HEK293T (cell line): ENCODE measurements at regions not wholly inside any gene's neighbourhood (a gene's known extent, or its start where the extent isn't known, plus 50 kb on each side); places are given as distances from the start of the nearest gene placed in this dataset.
"Not testable (repeated sequence)": the region's sequence is repeated elsewhere in the genome, so short reads cannot be mapped to it uniquely, and the experiment has no call there.

Source experiments
- CTCF ChIA-PET: fragments of 350-600 bp; formaldehyde crosslinking; extraction: SDS; loops from one replicate; lab custom pipeline; 2021; ENCODE audit warnings: antibody characterized with exemption, inconsistent platforms; lab: Yijun Ruan, JAX
- POLR2A ChIA-PET: fragments of 350-600 bp; formaldehyde crosslinking; extraction: SDS; loops from one replicate; lab custom pipeline; 2020; ENCODE audit warnings: antibody characterized with exemption, inconsistent platforms; lab: Yijun Ruan, JAX
- DNase-seq: peaks from one replicate; pipeline ENCODE4 v3.0.0; 2012; ENCODE audit warnings: mixed read lengths; ENCODE audit errors: extremely low spot score
- ARNT ChIP-seq: fragments of 450-650 bp; IDR thresholded peaks from 2 replicates; pipeline ENCODE4 v1.6.1; 2017; ENCODE audit warnings: mild to moderate bottlenecking
- BHLHE40 ChIP-seq: fragments of 450-650 bp; IDR thresholded peaks from 2 replicates; pipeline ENCODE4 v1.6.1; 2016; ENCODE audit warnings: mild to moderate bottlenecking, moderate library complexity, borderline replicate concordance
- CTBP1 ChIP-seq: fragments of 450-650 bp; IDR thresholded peaks from 2 replicates; pipeline ENCODE4 v1.6.1; 2016; ENCODE audit warnings: borderline replicate concordance
- ELF4 ChIP-seq: fragments of 450-650 bp; IDR thresholded peaks from 2 replicates; pipeline ENCODE4 v1.6.1; 2017; ENCODE audit warnings: antibody characterized with exemption
- FOXA1 ChIP-seq: fragments of 450-650 bp; IDR thresholded peaks from 2 replicates; pipeline ENCODE4 v1.6.1; 2016; ENCODE audit warnings: mild to moderate bottlenecking
- FOXK2 ChIP-seq: fragments of 450-650 bp; IDR thresholded peaks from 2 replicates; pipeline ENCODE4 v1.6.1; 2016; ENCODE audit warnings: mild to moderate bottlenecking
- FOXM1 ChIP-seq: fragments of 450-650 bp; IDR thresholded peaks from 2 replicates; pipeline ENCODE4 v1.6.1; 2017; ENCODE audit warnings: mild to moderate bottlenecking, borderline replicate concordance
- HDGF ChIP-seq: fragments of 450-650 bp; IDR thresholded peaks from 2 replicates; pipeline ENCODE4 v1.6.1; 2017; ENCODE audit warnings: antibody characterized with exemption, borderline replicate concordance
- L3MBTL2 ChIP-seq: fragments of 450-650 bp; conservative IDR thresholded peaks from 2 replicates; pipeline ENCODE4 v1.6.1; 2016; ENCODE audit warnings: mild to moderate bottlenecking
- LEF1 ChIP-seq: fragments of 450-650 bp; IDR thresholded peaks from 2 replicates; pipeline ENCODE4 v1.6.1; 2017; ENCODE audit warnings: mild to moderate bottlenecking, borderline replicate concordance
- NFRKB ChIP-seq: fragments of 450-650 bp; IDR thresholded peaks from 2 replicates; pipeline ENCODE4 v1.6.1; 2016; ENCODE audit warnings: mild to moderate bottlenecking, moderate library complexity
- PKNOX1 ChIP-seq: fragments of 450-650 bp; IDR thresholded peaks from 2 replicates; pipeline ENCODE4 v1.6.1; 2016
- SP1 ChIP-seq: fragments of 450-650 bp; IDR thresholded peaks from 2 replicates; pipeline ENCODE4 v1.6.1; 2017
- SUZ12 ChIP-seq: fragments of 450-650 bp; IDR thresholded peaks from 2 replicates; pipeline ENCODE4 v1.6.1; 2016; ENCODE audit warnings: mild to moderate bottlenecking
- TARDBP ChIP-seq: fragments of 450-650 bp; IDR thresholded peaks from 2 replicates; pipeline ENCODE4 v1.6.1; 2016
- ZNF384 ChIP-seq: fragments of 450-650 bp; IDR thresholded peaks from 2 replicates; pipeline ENCODE4 v1.6.1; 2016

GRCh38 chr14:58746261-58746660, 108.5 kb downstream of the DACT1 start:
- ChIA-PET CTCF (interaction anchor here (0.7 kb wide), 1 partner anchor 108 kb away, joined by 5 read pairs; no protein-coding TSS in a partner anchor), POLR2A (no interaction called here)
- no peak for TF ChIP-seq HDGF
- no peak for TF ChIP-seq SP1
- no peak for TF ChIP-seq LEF1
- TF ChIP-seq FOXA1, result no peak
- no peak for TF ChIP-seq L3MBTL2
- no peak for TF ChIP-seq PKNOX1
- TF ChIP-seq FOXK2, result no peak
- TF ChIP-seq ARNT, result no peak
- TF ChIP-seq TARDBP, result no peak
- TF ChIP-seq FOXM1, result no peak
- TF ChIP-seq SUZ12, result no peak
- no peak for TF ChIP-seq NFRKB
- no peak for DNase-seq

- POLR2A ChIA-PET, result no interaction called here
These were observed 108.9 kb downstream of the DACT1 start for GRCh38 chr14:58746701-58747100.

GRCh38 chr14:58747181-58747580, 109.4 kb downstream of the DACT1 start:
- ChIA-PET CTCF (no interaction called here), POLR2A (no interaction called here)
- TF ChIP-seq CTBP1, result no peak
- no peak for TF ChIP-seq FOXK2
- DNase-seq, result no peak

More at GRCh38 chr14:58746701-58747100, 108.9 kb downstream of the DACT1 start:
- DNase-seq, result no peak
- CTCF ChIA-PET, result interaction anchor here (0.7 kb wide), 1 partner anchor 108 kb away, joined by 5 read pairs; no protein-coding TSS in a partner anchor
- TF ChIP-seq PKNOX1, result no peak
- TF ChIP-seq BHLHE40, result no peak
- no peak for TF ChIP-seq ELF4
- no peak for TF ChIP-seq ARNT
- no peak for TF ChIP-seq LEF1
- no peak for TF ChIP-seq SP1
- TF ChIP-seq TARDBP, result no peak
- TF ChIP-seq FOXA1, result no peak
- TF ChIP-seq SUZ12, result no peak
- no peak for TF ChIP-seq ZNF384
- TF ChIP-seq FOXK2, result no peak
- TF ChIP-seq NFRKB, result no peak
- no peak for TF ChIP-seq CTBP1
- no peak for TF ChIP-seq L3MBTL2
- TF ChIP-seq FOXM1, result no peak
- no peak for TF ChIP-seq HDGF

GRCh38 chr14:58748251-58748650, 110.5 kb downstream of the DACT1 start:
- 0 out of 2 replicates have a peak, but pooled peaks have one; percentile 12 for TF ChIP-seq ZNF384
- DNase-seq, POLR2A ChIA-PET: not testable (repeated sequence)
- CTCF ChIA-PET, result interaction anchor here (0.5 kb wide), 1 partner anchor 108 kb away, joined by 3 read pairs; no protein-coding TSS in a partner anchor

- DNase-seq, result peak; percentile 49
- TF ChIP-seq PKNOX1 (peak; percentile 77), SP1 (no peak), FOXM1 (no peak)
- CTCF ChIA-PET, result no interaction called here
- POLR2A ChIA-PET, result no interaction called here
These were observed 111.4 kb downstream of the DACT1 start for GRCh38 chr14:58749066-58749669.

- CTCF ChIA-PET, result no interaction called here
- DNase-seq, result no peak
- no peak for TF ChIP-seq ARNT
- POLR2A ChIA-PET, result no interaction called here
These were observed 112.8 kb downstream of the DACT1 start for GRCh38 chr14:58750321-58751269.

GRCh38 chr14:58751788-58752187, 114.0 kb downstream of the DACT1 start:
- ChIA-PET CTCF (no interaction called here), POLR2A (no interaction called here)
- DNase-seq, result no peak
- no peak for TF ChIP-seq SUZ12
